ENCODE measurements at regions not wholly inside any gene's neighbourhood (a gene's known extent, or its start where the extent isn't known, plus 50 kb on each side); places are given as distances from the start of the nearest gene placed in this dataset.

DNA sequence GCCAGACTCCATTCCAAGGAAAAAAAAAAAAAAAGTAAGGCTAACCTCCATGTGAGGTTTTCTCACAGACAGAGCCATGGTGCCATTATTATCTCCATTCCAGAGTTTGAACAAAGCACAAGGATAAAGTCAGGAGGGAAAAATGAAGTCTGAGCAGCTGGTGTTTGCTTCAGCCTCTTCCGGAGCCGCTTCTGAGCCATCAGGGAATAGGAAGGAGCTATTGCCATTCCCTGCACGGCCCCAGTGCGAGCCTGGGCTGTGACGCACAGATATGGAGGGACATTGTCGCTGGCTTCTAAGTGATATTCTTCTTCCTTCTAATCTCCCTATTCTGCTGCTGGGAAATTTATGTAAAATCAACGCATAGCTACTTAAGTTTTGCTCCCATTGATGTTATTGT lies 69.5 kb upstream of the PIRT start:
- TF ChIP-seq CTCF (IDR thresholded peaks at IDR 0.05; ENCODE audit: extremely low read depth in 1 of 2, insufficient read depth in 1 of 2, low read depth in 1 of 2, low read length in 2 of 2), result no peak
- no peak for TF ChIP-seq EZH2 (IDR thresholded peaks at IDR 0.05; ENCODE audit: borderline replicate concordance, low read depth, low read length, severe bottlenecking)
- no peak for TF ChIP-seq POLR2AphosphoS5 (IDR thresholded peaks at IDR 0.05; ENCODE audit: insufficient read depth, low read depth, low read length)
- no peak for TF ChIP-seq MAX (IDR thresholded peaks at IDR 0.05; ENCODE audit: insufficient read depth, insufficient read length)
- TF ChIP-seq POLR2A (IDR thresholded peaks at IDR 0.05; ENCODE audit: low read depth, low read length), result no peak
- no peak for TF ChIP-seq GATA2 (IDR thresholded peaks at IDR 0.05; ENCODE audit: insufficient read depth, insufficient read length, low read depth, low read length)
